Rectal smooth muscle tissue (tissue), 1 donor: ENCODE measurements at regions not wholly inside any gene's neighbourhood (a gene's known extent, or its start where the extent isn't known, plus 50 kb on each side); places are given as distances from the start of the nearest gene placed in this dataset.

Experiments
- H3K27ac ChIP-seq: one replicate; pipeline ENCODE4 v1.7.0; 2013; ENCODE audit warnings: low read depth, low read length, inconsistent platforms
- H3K27me3 ChIP-seq: one replicate; pipeline ENCODE4 v1.7.0; 2013; ENCODE audit warnings: low read length; ENCODE audit not compliant: control insufficient read depth, insufficient read depth
- H3K36me3 ChIP-seq: one replicate; pipeline ENCODE4 v1.7.0; 2013; ENCODE audit warnings: low read length; ENCODE audit not compliant: control insufficient read depth, insufficient read depth
- H3K4me1 ChIP-seq: one replicate; pipeline ENCODE4 v1.7.0; 2013; ENCODE audit warnings: low read length; ENCODE audit not compliant: control insufficient read depth, insufficient read depth
- H3K4me3 ChIP-seq: one replicate; pipeline ENCODE4 v1.7.0; 2013; ENCODE audit warnings: low read length
- H3K9ac ChIP-seq: one replicate; pipeline ENCODE4 v1.7.0; 2013; ENCODE audit warnings: low read length

DNA sequence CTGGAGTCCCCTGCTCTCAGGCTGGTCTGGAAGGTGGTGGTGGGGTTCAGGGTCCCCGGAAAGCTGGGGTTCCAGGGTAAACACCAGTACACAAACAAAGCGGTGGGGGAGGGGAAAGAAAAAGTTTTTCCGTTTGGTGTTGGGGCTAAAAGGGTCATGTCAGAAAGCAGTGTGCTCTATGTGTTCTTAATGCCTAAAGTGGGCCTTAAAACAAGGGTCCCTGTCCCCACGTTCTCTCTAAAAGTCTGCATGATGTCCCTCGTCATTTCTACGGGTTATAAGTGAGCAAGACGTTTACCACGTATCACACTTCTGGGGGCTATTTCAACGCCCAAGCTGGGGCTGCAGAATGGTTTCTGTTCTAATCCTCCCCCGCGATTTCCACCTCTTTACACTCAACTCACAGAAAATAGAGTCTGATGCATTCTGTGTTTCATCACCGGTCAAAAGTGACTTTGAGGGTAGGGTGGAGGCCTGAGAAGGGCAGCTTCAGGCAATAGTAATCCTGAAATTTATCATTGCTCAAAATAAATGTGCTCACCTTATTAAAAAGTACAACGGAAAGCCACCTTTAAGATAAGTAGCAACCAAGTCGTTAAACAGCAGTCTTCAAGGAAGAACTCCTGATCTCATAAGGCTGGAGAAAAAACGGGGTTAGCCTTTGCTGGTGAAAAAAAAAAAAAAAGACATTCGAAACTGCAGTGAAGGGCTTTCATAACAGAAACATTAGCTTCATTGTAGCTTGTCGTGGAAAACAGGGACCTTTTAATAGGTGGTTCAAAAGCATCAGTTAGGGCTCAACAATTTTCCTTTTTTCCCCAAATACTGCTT is 63.9 kb upstream of the PTGR2 start:
- H3K27ac ChIP-seq: peak overlapping the region; percentile 97
- peaks cover 53% of the 10 kb centered on the region for H3K4me1 ChIP-seq
- peak overlapping the region; percentile 81 for H3K4me3 ChIP-seq

DNA sequence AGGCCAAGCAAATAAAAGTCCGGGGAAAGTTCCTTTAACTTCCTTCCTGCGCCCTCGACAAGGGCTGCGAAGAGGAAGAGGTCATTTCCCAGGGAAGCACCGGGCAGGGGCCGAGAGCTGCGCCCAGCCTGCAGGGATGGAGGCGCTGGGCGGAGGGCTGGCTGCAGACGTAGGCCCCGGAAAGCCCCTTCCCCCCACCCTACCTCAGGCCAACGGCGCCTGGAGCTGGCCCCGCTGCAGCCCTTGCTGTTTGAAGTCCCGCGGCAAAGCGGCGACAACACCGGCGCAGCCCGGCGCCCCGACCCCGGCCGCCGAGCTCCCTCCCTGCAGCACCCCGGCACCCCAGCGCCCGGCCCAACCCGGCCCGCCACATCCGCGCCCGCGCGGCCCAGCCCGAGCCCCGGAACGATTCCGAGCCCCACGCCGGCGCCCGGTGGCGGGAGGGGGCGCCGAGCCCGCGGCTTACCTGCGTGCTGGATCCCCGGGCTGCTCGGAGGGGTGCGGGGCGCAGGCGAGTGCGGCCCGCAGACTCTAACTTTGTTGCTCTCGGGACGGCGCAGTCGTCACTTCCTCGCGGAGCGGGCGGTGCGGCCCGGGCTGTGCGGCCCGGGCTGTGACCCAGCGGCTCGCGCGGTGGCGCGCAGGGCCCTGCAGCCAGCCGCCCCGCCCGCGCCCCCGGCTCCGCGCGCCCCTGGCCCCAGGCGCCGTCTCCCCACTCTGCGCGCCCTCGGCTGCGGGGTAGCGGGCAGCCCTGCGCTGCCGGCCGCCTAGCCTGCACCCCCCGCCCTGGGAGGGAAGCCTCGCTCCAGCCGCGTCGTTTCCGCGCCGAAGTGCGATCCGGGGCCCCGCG is 64.8 kb upstream of the PTGR2 start:
- Histone ChIP-seq H3K27me3 (no peaks in the 10 kb centered on the region), H3K9ac (peak overlapping the region; percentile 87), H3K36me3 (no peaks in the 10 kb centered on the region), H3K4me1 (peaks cover 55% of the 10 kb centered on the region), H3K27ac (peak overlapping the region; percentile 97), H3K4me3 (peak overlapping the region; percentile 81)

More for the DNA sequence above, 63.9 kb upstream of the PTGR2 start:
- H3K27me3 ChIP-seq: no peaks in the 10 kb centered on the region
- H3K9ac ChIP-seq: peak overlapping the region; percentile 87
- H3K36me3 ChIP-seq: no peaks in the 10 kb centered on the region

DNA sequence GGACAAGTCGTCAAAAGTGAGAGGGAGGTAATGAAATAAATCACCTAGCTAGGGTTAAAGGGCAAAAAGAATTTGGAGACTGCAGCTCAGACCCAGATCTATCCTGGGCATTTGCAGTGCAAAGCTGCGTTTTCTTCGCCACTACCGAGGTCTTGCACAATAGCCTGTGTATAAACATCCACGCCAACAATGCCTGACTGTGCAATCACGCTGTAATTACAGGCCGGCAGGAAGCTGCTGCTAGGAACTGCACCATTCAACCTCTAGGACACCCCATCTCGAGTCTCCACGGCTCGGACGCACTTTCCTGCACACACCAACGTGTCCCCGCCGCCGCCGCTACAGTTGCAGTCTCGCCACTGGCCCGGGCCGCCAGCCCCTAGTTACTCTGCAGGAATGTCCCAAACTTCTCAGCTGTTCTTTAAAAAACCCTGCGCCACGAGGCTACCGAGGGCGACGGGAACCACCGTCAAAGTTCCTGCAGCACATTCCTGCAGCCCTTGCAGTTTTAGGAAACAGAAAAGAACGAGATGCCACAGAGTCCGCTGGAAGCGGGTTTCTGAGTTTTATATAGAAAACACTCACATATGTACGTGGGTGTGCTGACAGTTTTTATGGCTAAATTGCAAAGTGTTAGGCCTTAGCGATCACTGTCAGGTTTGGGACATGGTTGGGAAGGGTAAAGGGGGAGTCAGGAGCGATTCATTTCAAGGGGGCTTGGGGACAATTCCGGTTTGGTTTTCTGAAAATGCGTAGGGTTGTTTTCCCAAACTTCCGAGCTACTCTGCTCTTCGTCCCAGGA is 65.6 kb upstream of the PTGR2 start:
- H3K4me1 ChIP-seq: peaks cover 55% of the 10 kb centered on the region
- H3K4me3 ChIP-seq: peak overlapping the region; percentile 81
- peak overlapping the region; percentile 97 for H3K27ac ChIP-seq
- H3K9ac ChIP-seq: peak overlapping the region; percentile 54
- no peaks in the 10 kb centered on the region for H3K27me3 ChIP-seq
- H3K36me3 ChIP-seq: no peaks in the 10 kb centered on the region

DNA sequence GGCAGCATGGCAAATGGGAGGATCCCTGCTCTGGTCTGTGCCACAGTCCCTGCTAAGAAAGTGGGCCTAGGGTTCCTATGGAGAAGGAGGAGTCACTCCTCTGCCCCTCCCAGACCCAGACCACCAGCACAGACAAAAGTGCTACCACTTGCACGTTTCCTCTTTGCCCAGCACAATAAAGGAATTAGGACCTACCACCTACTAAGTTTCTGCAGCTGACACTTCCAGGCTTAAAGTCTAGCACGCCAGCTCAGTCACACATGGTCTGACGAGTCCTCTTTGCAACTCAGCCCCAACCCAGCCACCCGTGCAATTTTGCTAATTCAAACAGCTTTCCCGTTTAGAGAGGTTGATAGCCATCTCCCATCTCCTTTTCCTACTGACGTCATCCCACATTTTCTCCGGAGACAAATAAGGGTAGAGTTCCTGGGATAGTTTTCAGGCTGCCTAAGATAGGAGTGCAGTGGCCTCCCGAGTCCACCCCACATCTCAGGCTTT is 66.2 kb upstream of the PTGR2 start:
- H3K9ac ChIP-seq: peak overlapping the region; percentile 14
- H3K36me3 ChIP-seq: peaks cover 1% of the 10 kb centered on the region
- peak overlapping the region; percentile 81 for H3K4me3 ChIP-seq
- H3K27me3 ChIP-seq: no peaks in the 10 kb centered on the region
- peak overlapping the region; percentile 97 for H3K27ac ChIP-seq
- peaks cover 53% of the 10 kb centered on the region for H3K4me1 ChIP-seq

GRCh38 chr14:73784988-73785313 is 66.7 kb upstream of the PTGR2 start:
- Histone ChIP-seq H3K36me3 (peaks cover 4% of the 10 kb centered on the region), H3K27ac (peak overlapping the region; percentile 97), H3K4me1 (peaks cover 53% of the 10 kb centered on the region), H3K9ac (peak overlapping the region; percentile 14), H3K27me3 (no peaks in the 10 kb centered on the region), H3K4me3 (peak overlapping the region; percentile 81)

DNA sequence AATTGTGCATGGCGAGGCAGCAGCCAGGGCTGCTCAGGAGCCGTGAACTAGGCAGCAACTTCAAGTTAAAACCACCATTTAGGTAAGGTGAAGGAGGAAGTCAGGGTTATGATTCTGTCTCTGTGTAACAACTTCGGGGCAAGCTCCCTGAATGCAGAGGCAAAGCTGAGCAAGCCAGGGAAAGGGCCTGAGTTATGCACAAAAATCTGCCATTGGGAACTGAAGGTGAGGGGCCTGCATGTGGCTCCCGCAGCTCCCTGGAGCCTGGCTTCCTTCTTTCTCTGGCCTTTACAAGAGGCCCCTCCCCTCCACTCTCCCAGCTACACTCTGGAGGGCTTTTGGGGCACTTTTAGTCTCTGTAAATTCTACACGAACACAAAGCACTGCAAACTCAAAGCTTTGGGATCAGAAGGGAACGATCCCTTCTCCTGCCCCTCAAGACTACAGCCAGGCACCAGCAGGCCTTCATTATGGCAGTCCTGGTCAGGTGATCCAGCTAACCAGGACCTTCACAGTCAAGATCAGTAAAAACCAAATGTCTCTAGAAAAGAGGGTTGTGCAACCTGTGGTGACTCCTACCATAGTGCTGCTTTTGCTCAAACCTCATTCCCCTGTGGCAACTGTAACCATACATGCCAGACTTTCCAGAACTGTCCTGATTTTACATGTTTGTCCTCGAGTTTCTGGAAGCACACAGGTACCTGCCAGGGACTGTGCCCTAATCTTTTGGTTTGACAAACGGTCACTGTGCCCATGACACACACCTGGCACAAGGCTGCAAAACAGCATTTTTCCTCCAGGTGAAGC is 67.2 kb upstream of the PTGR2 start:
- H3K4me1 ChIP-seq: peaks cover 48% of the 10 kb centered on the region
- H3K4me3 ChIP-seq: peak overlapping the region; percentile 81
- H3K27me3 ChIP-seq: no peaks in the 10 kb centered on the region
- peak overlapping the region; percentile 97 for H3K27ac ChIP-seq
- peaks cover 4% of the 10 kb centered on the region for H3K36me3 ChIP-seq
- no peak overlapping the region for H3K9ac ChIP-seq

DNA sequence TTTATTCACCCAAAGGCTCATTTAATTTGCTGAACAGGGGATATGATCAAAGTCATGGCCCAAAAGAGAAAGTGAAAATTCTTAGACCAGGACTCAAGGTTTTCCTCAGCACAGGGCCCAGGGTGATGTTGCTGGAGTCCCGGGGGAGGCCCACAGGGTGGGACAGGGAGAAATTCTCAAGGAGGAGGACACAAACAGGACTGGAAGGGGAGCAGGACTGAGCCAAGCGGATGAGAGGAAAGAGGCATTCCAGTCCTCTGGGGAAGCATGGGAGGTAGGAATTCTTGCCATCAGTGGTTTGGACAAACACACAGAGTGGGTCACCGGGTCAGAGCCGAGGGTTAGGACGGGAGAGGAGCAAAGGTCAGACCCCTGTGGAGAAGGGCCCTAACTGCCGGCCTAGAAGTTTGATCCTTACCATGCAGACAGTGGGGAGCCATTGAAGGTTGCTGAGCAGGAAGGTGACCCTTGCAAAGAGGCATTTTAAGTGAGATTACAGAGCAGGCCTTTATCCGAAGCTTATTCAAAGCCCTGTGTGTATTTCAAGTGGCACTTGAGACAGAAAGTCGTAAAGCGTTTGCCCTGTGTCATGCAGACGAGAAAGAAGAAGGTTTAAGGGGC is 68.4 kb upstream of the PTGR2 start:
- Histone ChIP-seq H3K27me3 (no peaks in the 10 kb centered on the region), H3K36me3 (peaks cover 4% of the 10 kb centered on the region), H3K4me3 (peak overlapping the region; percentile 24), H3K27ac (peak overlapping the region; percentile 97), H3K9ac (no peak overlapping the region), H3K4me1 (peaks cover 37% of the 10 kb centered on the region)

- Histone ChIP-seq H3K27ac (peak overlapping the region; percentile 97), H3K36me3 (peaks cover 4% of the 10 kb centered on the region), H3K4me1 (peaks cover 33% of the 10 kb centered on the region), H3K4me3 (no peak overlapping the region), H3K27me3 (no peaks in the 10 kb centered on the region), H3K9ac (no peak overlapping the region)
These were observed 68.4 kb upstream of the PNMA1 start for GRCh38 chr14:73782623-73783022.

- peaks cover 4% of the 10 kb centered on the region for H3K36me3 ChIP-seq
- H3K9ac ChIP-seq: no peak overlapping the region
- H3K4me3 ChIP-seq: no peak overlapping the region
- no peak overlapping the region for H3K27ac ChIP-seq
- no peaks in the 10 kb centered on the region for H3K27me3 ChIP-seq
- H3K4me1 ChIP-seq: peaks cover 35% of the 10 kb centered on the region
These were observed 66.7 kb upstream of the PNMA1 start for GRCh38 chr14:73780896-73781295.

- Histone ChIP-seq H3K4me3 (no peak overlapping the region), H3K4me1 (peaks cover 40% of the 10 kb centered on the region), H3K36me3 (peaks cover 4% of the 10 kb centered on the region), H3K27me3 (no peaks in the 10 kb centered on the region), H3K9ac (no peak overlapping the region), H3K27ac (no peak overlapping the region)
These were observed 66.2 kb upstream of the PNMA1 start for GRCh38 chr14:73780391-73780790.

DNA sequence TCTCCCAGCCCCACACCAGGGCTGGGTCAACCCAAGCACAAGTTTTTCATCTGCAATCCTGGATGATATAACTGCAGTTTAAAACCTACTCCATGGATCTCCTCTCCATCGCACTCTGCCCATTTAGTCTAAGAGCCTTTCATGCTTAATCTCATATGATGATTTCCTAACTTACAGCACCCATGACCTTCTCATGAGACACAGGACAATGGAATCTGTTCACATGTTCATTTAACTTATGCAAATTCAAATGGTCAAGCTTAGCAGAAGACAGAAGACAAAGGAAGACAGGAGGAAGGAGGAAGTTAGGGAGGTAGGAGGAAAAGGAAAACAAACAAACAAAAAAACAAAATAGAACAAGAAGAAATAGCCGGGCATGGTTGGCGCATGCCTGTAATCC is 64.6 kb upstream of the PNMA1 start:
- Histone ChIP-seq H3K27me3 (no peaks in the 10 kb centered on the region), H3K36me3 (peaks cover 4% of the 10 kb centered on the region), H3K4me3 (no peak overlapping the region), H3K9ac (no peak overlapping the region), H3K27ac (no peak overlapping the region), H3K4me1 (peaks cover 28% of the 10 kb centered on the region)
